H9 (cell line): ENCODE measurements at regions not wholly inside any gene's neighbourhood (a gene's known extent, or its start where the extent isn't known, plus 50 kb on each side); places are given as distances from the start of the nearest gene placed in this dataset.

ENCODE experiments used
- DNase-seq: peaks from one replicate; pipeline ENCODE4 v3.0.0-alpha.2; 2017
- H2AFZ ChIP-seq: one replicate; pipeline ENCODE4 v1.6.1; 2013; ENCODE audit warnings: mild to moderate bottlenecking, low read length, control low read depth, moderate library complexity
- H2AK5ac ChIP-seq: 2 replicates; pipeline ENCODE4 v1.6.1; 2013; ENCODE audit warnings: low read length, control low read depth, mixed read lengths; ENCODE audit not compliant: insufficient read length
- H2BK120ac ChIP-seq: one replicate; pipeline ENCODE4 v1.6.1; 2013; ENCODE audit warnings: low read depth, mild to moderate bottlenecking, low read length, control low read depth, inconsistent platforms; ENCODE audit not compliant: poor library complexity, severe bottlenecking
- H2BK12ac ChIP-seq: 2 replicates; pipeline ENCODE4 v1.6.1; 2013; ENCODE audit warnings: low read length, control low read depth, mixed read lengths, low read depth; ENCODE audit not compliant: insufficient read length
- H2BK15ac ChIP-seq: 2 replicates; pipeline ENCODE4 v1.6.1; 2013; ENCODE audit warnings: low read depth, low read length, control low read depth
- H2BK20ac ChIP-seq: one replicate; pipeline ENCODE4 v1.6.1; 2013; ENCODE audit warnings: low read depth, mild to moderate bottlenecking, low read length, control low read depth, inconsistent platforms; ENCODE audit not compliant: poor library complexity, severe bottlenecking
- H2BK5ac ChIP-seq: 2 replicates; pipeline ENCODE4 v1.6.1; 2013; ENCODE audit warnings: low read length, control low read depth, mixed read lengths; ENCODE audit not compliant: insufficient read length
- H3K14ac ChIP-seq: 2 replicates; pipeline ENCODE4 v1.6.1; 2013; ENCODE audit warnings: low read length, control low read depth; ENCODE audit not compliant: insufficient read depth
- H3K18ac ChIP-seq: 2 replicates; pipeline ENCODE4 v1.6.1; 2013; ENCODE audit warnings: low read depth, mild to moderate bottlenecking, mixed read lengths, low read length, control low read depth; ENCODE audit not compliant: insufficient read length
- H3K23ac ChIP-seq: 2 replicates; pipeline ENCODE4 v1.6.1; 2013; ENCODE audit warnings: low read length, control low read depth, mixed read lengths, low read depth; ENCODE audit not compliant: insufficient read length
- H3K23me2 ChIP-seq: 2 replicates; pipeline ENCODE4 v1.6.1; 2013; ENCODE audit warnings: low read depth, mild to moderate bottlenecking, mixed read lengths, low read length, control low read depth; ENCODE audit not compliant: insufficient read length, poor library complexity, severe bottlenecking
- H3K27ac ChIP-seq: 2 replicates; pipeline ENCODE4 v1.5.1; 2013; ENCODE audit warnings: low read length, control low read depth, mixed read lengths, low read depth; ENCODE audit not compliant: insufficient read length
- H3K27me3 ChIP-seq: 2 replicates; pipeline ENCODE4 v1.6.1; 2013; ENCODE audit warnings: low read length, control low read depth, inconsistent platforms; ENCODE audit not compliant: insufficient read depth
- H3K4ac ChIP-seq: 2 replicates; pipeline ENCODE4 v1.6.1; 2013; ENCODE audit warnings: low read depth, mild to moderate bottlenecking, control low read depth, inconsistent platforms, low read length, moderate library complexity
- H3K4me1 ChIP-seq: 2 replicates; pipeline ENCODE4 v1.6.1; 2013; ENCODE audit warnings: low read length, control low read depth, inconsistent platforms; ENCODE audit not compliant: insufficient read depth
- H3K4me2 ChIP-seq: 2 replicates; pipeline ENCODE4 v1.6.1; 2013; ENCODE audit warnings: low read length, control low read depth, mixed read lengths; ENCODE audit not compliant: insufficient read length, insufficient read depth
- H3K56ac ChIP-seq: 2 replicates; pipeline ENCODE4 v1.6.1; 2013; ENCODE audit warnings: low read depth, mild to moderate bottlenecking, mixed read lengths, low read length, control low read depth; ENCODE audit not compliant: insufficient read length
- H3K79me1 ChIP-seq: 2 replicates; pipeline ENCODE4 v1.6.1; 2013; ENCODE audit warnings: low read depth, mild to moderate bottlenecking, moderate library complexity, low read length, control low read depth, inconsistent platforms; ENCODE audit not compliant: insufficient read depth, poor library complexity, severe bottlenecking
- H3K79me2 ChIP-seq: 2 replicates; pipeline ENCODE4 v1.6.1; 2013; ENCODE audit warnings: low read length, control low read depth, inconsistent platforms; ENCODE audit not compliant: insufficient read depth
- H3K9ac ChIP-seq: 2 replicates; pipeline ENCODE4 v1.6.1; 2013; ENCODE audit warnings: low read length, control low read depth, mixed read lengths; ENCODE audit not compliant: insufficient read length; ENCODE audit errors: extremely low read depth
- H3K9me3 ChIP-seq: one replicate; pipeline ENCODE4 v1.6.1; 2013; ENCODE audit warnings: low read depth, low read length, inconsistent platforms; ENCODE audit not compliant: control insufficient read depth
- H3T11ph ChIP-seq: one replicate; pipeline ENCODE4 v1.6.1; 2013; ENCODE audit warnings: mild to moderate bottlenecking, low read length, control low read depth, inconsistent platforms
- H4K20me1 ChIP-seq: one replicate; pipeline ENCODE4 v1.6.1; 2013; ENCODE audit not compliant: control insufficient read depth, insufficient read length, insufficient read depth
- H4K5ac ChIP-seq: 2 replicates; pipeline ENCODE4 v1.6.1; 2013; ENCODE audit warnings: low read depth, mild to moderate bottlenecking, mixed read lengths, low read length, control low read depth; ENCODE audit not compliant: insufficient read length
- H4K8ac ChIP-seq: replicated peaks from 2 replicates; pipeline ENCODE4 v1.6.1; 2013; ENCODE audit warnings: low read length, control low read depth, mixed read lengths, low read depth; ENCODE audit not compliant: insufficient read length
- H4K91ac ChIP-seq: 2 replicates; pipeline ENCODE4 v1.6.1; 2013; ENCODE audit warnings: low read depth, mild to moderate bottlenecking, moderate library complexity, mixed read lengths, low read length, control low read depth; ENCODE audit not compliant: insufficient read length
- H3K27ac Mint-ChIP-seq, 3 experiments: 2 replicates in 2 of 3; 3 replicates in 1 of 3; pipeline ENCODE4 v1.8.0; 2020 to 2021; ENCODE audit warnings: mixed read lengths in 3 of 3, mild to moderate bottlenecking in 1 of 3, moderate library complexity in 1 of 3
- H3K27me3 Mint-ChIP-seq: 2 replicates; pipeline ENCODE4 v1.8.0; 2021; ENCODE audit warnings: low read depth, mild to moderate bottlenecking, moderate library complexity, mixed read lengths
- H3K36me3 Mint-ChIP-seq, 3 experiments: 2 replicates in 2 of 3; 3 replicates in 1 of 3; pipeline ENCODE4 v1.8.0; 2020 to 2021; ENCODE audit warnings: low read depth in 3 of 3, mixed read lengths in 3 of 3; ENCODE audit not compliant: insufficient read depth in 1 of 3
- H3K4me1 Mint-ChIP-seq, 2 experiments: 2 replicates each; pipeline ENCODE4 v1.8.0; 2020; ENCODE audit warnings: mixed read lengths in 2 of 2
- H3K4me3 Mint-ChIP-seq, 2 experiments: 2 replicates in 1 of 2; 3 replicates in 1 of 2; pipeline ENCODE4 v1.8.0; 2020 to 2021; ENCODE audit warnings: mild to moderate bottlenecking in 2 of 2, mixed read lengths in 2 of 2, moderate library complexity in 1 of 2
- H3K9me3 Mint-ChIP-seq, 2 experiments: 2 replicates in 1 of 2; 3 replicates in 1 of 2; pipeline ENCODE4 v1.8.0; 2020; ENCODE audit warnings: mild to moderate bottlenecking in 2 of 2, mixed read lengths in 2 of 2, moderate library complexity in 1 of 2
- CTCF ChIP-seq: fragments of 200-600 bp; sonication (generic); conservative IDR thresholded peaks from 3 replicates; pipeline ENCODE4 v1.8.0; 2021; ENCODE audit warnings: antibody characterized with exemption, mild to moderate bottlenecking
- WGBS: extraction: QIAGEN DNeasy Blood & Tissue Kit; methylation state at CpG from one replicate; pipeline ENCODE4 v1.1.7; 2013; ENCODE audit warnings: missing lambda C conversion rate, low lambda C conversion rate, mixed read lengths; ENCODE audit not compliant: insufficient read length; ENCODE audit errors: extremely low coverage; 5-methylcytosine and 5-hydroxymethylcytosine counted together

GRCh38 chr1:228833911-228834688 is 98.8 kb downstream of the RHOU start:
- no peaks in the 10 kb centered on the region for H3K79me2 ChIP-seq
- no peak overlapping the region for H2BK15ac ChIP-seq
- no peak overlapping the region; a peak in 1 of 7 replicates for H3K27ac Mint-ChIP-seq
- no peak overlapping the region for H3K14ac ChIP-seq
- H3K4me3 Mint-ChIP-seq: no peak overlapping the region
- H3K27me3 ChIP-seq: no peaks in the 10 kb centered on the region
- H3K27ac ChIP-seq: no peak overlapping the region
- H3K36me3 Mint-ChIP-seq: no peaks in the 10 kb centered on the region
- no peak for TF ChIP-seq CTCF
- H3K9me3 ChIP-seq: no peaks in the 10 kb centered on the region
- WGBS: no CpG with 5 or more reads among the region's 13 CpGs
- H3K23ac ChIP-seq: no peak overlapping the region
- no peak overlapping the region for H3T11ph ChIP-seq
- no peak for DNase-seq
- no peak overlapping the region for H2BK5ac ChIP-seq
- no peaks in the 10 kb centered on the region for H3K79me1 ChIP-seq
- no peak overlapping the region for H2BK20ac ChIP-seq
- H3K9me3 Mint-ChIP-seq: no peaks in the 10 kb centered on the region
- H4K91ac ChIP-seq: no peak overlapping the region
- H4K20me1 ChIP-seq: no peaks in the 10 kb centered on the region
- H4K8ac ChIP-seq: no peak overlapping the region
- H3K4me2 ChIP-seq: no peak overlapping the region
- H2BK120ac ChIP-seq: no peak overlapping the region
- peaks cover 16 to 20% of the 10 kb centered on the region in 2 experiments for H3K4me1 Mint-ChIP-seq
- H3K9ac ChIP-seq: no peak overlapping the region
- no peak overlapping the region for H2BK12ac ChIP-seq
- H2AFZ ChIP-seq: no peak overlapping the region
- H3K4ac ChIP-seq: no peak overlapping the region
- no peak overlapping the region for H3K56ac ChIP-seq
- peaks cover 3% of the 10 kb centered on the region; the same call in 1 of the 2 replicates for H3K4me1 ChIP-seq
- peaks cover 4% of the 10 kb centered on the region; the same call in 1 of the 2 replicates for H3K27me3 Mint-ChIP-seq
- H2AK5ac ChIP-seq: no peak overlapping the region
- no peaks in the 10 kb centered on the region for H3K23me2 ChIP-seq
- no peak overlapping the region for H3K18ac ChIP-seq
- no peak overlapping the region for H4K5ac ChIP-seq
